Osteocyte (in vitro differentiated cells): ENCODE measurements at regions not wholly inside any gene's neighbourhood (a gene's known extent, or its start where the extent isn't known, plus 50 kb on each side); places are given as distances from the start of the nearest gene placed in this dataset.

Experiments
- DNase-seq: peaks from one replicate; pipeline ENCODE4 v3.0.0; 2021; ENCODE audit warnings: mixed read lengths; ENCODE audit not compliant: unreplicated experiment; ENCODE audit errors: extremely low spot score
- H3K27ac Mint-ChIP-seq: one replicate; pipeline ENCODE4 v1.8.0; 2021; ENCODE audit warnings: mild to moderate bottlenecking, mixed read lengths; ENCODE audit not compliant: unreplicated experiment
- H3K27me3 Mint-ChIP-seq: one replicate; pipeline ENCODE4 v1.8.0; 2021; ENCODE audit warnings: mixed read lengths; ENCODE audit not compliant: unreplicated experiment
- H3K36me3 Mint-ChIP-seq: one replicate; pipeline ENCODE4 v1.8.0; 2021; ENCODE audit warnings: mixed read lengths; ENCODE audit not compliant: unreplicated experiment
- H3K4me1 Mint-ChIP-seq: one replicate; pipeline ENCODE4 v1.8.0; 2021; ENCODE audit warnings: mixed read lengths; ENCODE audit not compliant: unreplicated experiment
- H3K4me3 Mint-ChIP-seq: one replicate; pipeline ENCODE4 v1.8.0; 2021; ENCODE audit warnings: mild to moderate bottlenecking, moderate library complexity, mixed read lengths; ENCODE audit not compliant: unreplicated experiment
- H3K9me3 Mint-ChIP-seq: one replicate; pipeline ENCODE4 v1.8.0; 2021; ENCODE audit warnings: mixed read lengths; ENCODE audit not compliant: unreplicated experiment
- TF ChIP-seq, protein P1 (sequence below): fragments of 200-600 bp; sonication (generic); IDR thresholded peaks from 2 replicates; pipeline ENCODE4 v1.5.0; 2021; ENCODE audit warnings: antibody characterized with exemption, mild to moderate bottlenecking, moderate library complexity

DNA sequence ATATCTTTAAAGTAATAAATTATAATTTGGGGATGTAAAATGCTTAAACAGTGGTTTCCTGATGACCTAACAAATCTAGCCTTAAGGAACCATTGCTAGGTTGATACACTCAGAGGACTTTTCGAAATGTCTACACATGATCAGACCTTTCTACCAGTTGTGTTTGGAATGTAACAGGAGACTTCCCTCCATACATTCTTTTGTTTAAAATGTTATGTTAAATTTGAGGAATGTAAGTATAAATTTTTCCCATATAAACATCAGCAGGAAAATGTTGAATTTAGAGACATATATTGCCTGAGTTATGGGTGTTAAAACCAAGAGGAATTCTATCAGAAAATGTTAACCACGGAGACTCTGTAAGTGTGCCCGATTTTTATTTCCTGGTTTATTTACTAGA, 190.6 kb upstream of the SPRY1 start:
- H3K27ac Mint-ChIP-seq = peak overlapping the region; percentile 75
- no peaks in the 10 kb centered on the region for H3K9me3 Mint-ChIP-seq
- no peak for DNase-seq
- H3K4me3 Mint-ChIP-seq = peak overlapping the region; percentile 32
- TF ChIP-seq, protein P1, sequence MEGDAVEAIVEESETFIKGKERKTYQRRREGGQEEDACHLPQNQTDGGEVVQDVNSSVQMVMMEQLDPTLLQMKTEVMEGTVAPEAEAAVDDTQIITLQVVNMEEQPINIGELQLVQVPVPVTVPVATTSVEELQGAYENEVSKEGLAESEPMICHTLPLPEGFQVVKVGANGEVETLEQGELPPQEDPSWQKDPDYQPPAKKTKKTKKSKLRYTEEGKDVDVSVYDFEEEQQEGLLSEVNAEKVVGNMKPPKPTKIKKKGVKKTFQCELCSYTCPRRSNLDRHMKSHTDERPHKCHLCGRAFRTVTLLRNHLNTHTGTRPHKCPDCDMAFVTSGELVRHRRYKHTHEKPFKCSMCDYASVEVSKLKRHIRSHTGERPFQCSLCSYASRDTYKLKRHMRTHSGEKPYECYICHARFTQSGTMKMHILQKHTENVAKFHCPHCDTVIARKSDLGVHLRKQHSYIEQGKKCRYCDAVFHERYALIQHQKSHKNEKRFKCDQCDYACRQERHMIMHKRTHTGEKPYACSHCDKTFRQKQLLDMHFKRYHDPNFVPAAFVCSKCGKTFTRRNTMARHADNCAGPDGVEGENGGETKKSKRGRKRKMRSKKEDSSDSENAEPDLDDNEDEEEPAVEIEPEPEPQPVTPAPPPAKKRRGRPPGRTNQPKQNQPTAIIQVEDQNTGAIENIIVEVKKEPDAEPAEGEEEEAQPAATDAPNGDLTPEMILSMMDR = no peak
- H3K27me3 Mint-ChIP-seq = no peaks in the 10 kb centered on the region
- no peaks in the 10 kb centered on the region for H3K36me3 Mint-ChIP-seq
- peaks cover 29% of the 10 kb centered on the region for H3K4me1 Mint-ChIP-seq

GRCh38 chr4:123209436-123209835, 187.2 kb upstream of the SPRY1 start:
- DNase-seq = no peak
- H3K9me3 Mint-ChIP-seq = no peaks in the 10 kb centered on the region
- no peaks in the 10 kb centered on the region for H3K36me3 Mint-ChIP-seq
- TF ChIP-seq, protein P1 = no peak
- no peaks in the 10 kb centered on the region for H3K27me3 Mint-ChIP-seq
- H3K4me1 Mint-ChIP-seq = peaks cover 36% of the 10 kb centered on the region
- no peak overlapping the region for H3K27ac Mint-ChIP-seq
- H3K4me3 Mint-ChIP-seq = no peak overlapping the region

- Mint-ChIP-seq H3K27ac (no peak overlapping the region), H3K4me3 (no peak overlapping the region), H3K4me1 (peaks cover 27% of the 10 kb centered on the region), H3K27me3 (no peaks in the 10 kb centered on the region), H3K9me3 (no peaks in the 10 kb centered on the region), H3K36me3 (no peaks in the 10 kb centered on the region)
- no peak for DNase-seq
- TF ChIP-seq, protein P1 = no peak
These were observed 181.1 kb upstream of the SPRY1 start for GRCh38 chr4:123215536-123215935.

GRCh38 chr4:123216543-123216942, 180.1 kb upstream of the SPRY1 start:
- no peaks in the 10 kb centered on the region for H3K9me3 Mint-ChIP-seq
- H3K4me1 Mint-ChIP-seq = peaks cover 27% of the 10 kb centered on the region
- no peak overlapping the region for H3K27ac Mint-ChIP-seq
- TF ChIP-seq, protein P1 = no peak
- DNase-seq = no peak
- no peaks in the 10 kb centered on the region for H3K27me3 Mint-ChIP-seq
- no peaks in the 10 kb centered on the region for H3K36me3 Mint-ChIP-seq
- H3K4me3 Mint-ChIP-seq = no peak overlapping the region

DNA sequence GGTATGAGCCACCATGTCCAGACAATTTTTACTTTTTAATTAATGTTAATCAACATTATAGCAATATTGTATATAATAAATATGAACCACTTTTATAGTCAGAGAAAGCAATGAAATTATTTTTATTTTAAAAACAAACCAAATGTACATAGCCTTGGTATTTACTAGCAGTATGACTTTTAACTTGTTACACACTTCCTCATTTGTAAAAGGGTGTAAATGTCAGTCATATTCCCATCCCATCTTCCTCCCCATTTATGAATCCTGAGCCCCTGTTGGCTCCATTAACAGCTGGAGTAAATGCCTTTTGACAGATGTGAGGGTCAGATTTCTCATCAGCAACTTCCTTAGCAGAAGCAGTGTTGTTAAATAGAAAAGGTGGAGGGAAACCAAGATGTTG, 179.6 kb upstream of the SPRY1 start:
- Mint-ChIP-seq H3K36me3 (no peaks in the 10 kb centered on the region), H3K9me3 (no peaks in the 10 kb centered on the region), H3K4me3 (no peak overlapping the region)

More for the DNA sequence above, 179.6 kb upstream of the SPRY1 start:
- DNase-seq = no peak
- Mint-ChIP-seq H3K4me1 (peaks cover 26% of the 10 kb centered on the region), H3K27ac (no peak overlapping the region), H3K27me3 (no peaks in the 10 kb centered on the region)
- TF ChIP-seq, protein P1 = no peak
